DND-41 (cell line): ENCODE measurements at regions not wholly inside any gene's neighbourhood (a gene's known extent, or its start where the extent isn't known, plus 50 kb on each side); places are given as distances from the start of the nearest gene placed in this dataset.

Source experiments
- CTCF ChIP-seq: IDR thresholded peaks from 2 replicates; pipeline ENCODE4 v1.5.1; 2012; ENCODE audit warnings: borderline replicate concordance, low read length, moderate library complexity, mild to moderate bottlenecking; ENCODE audit not compliant: poor library complexity, severe bottlenecking; ENCODE audit errors: extremely low read depth
- EZH2 ChIP-seq: IDR thresholded peaks from 3 replicates; pipeline ENCODE4 v1.6.1; 2012; ENCODE audit warnings: borderline replicate concordance, low read depth, mild to moderate bottlenecking, moderate library complexity, low read length, inconsistent platforms; ENCODE audit not compliant: severe bottlenecking

- TF ChIP-seq CTCF (no peak), EZH2 (no peak)
Observed at GRCh38 chr6:108748959-108749358, 99.3 kb upstream of the ARMC2 start.
